ENCODE measurements at regions not wholly inside any gene's neighbourhood (a gene's known extent, or its start where the extent isn't known, plus 50 kb on each side); places are given as distances from the start of the nearest gene placed in this dataset.

DNA sequence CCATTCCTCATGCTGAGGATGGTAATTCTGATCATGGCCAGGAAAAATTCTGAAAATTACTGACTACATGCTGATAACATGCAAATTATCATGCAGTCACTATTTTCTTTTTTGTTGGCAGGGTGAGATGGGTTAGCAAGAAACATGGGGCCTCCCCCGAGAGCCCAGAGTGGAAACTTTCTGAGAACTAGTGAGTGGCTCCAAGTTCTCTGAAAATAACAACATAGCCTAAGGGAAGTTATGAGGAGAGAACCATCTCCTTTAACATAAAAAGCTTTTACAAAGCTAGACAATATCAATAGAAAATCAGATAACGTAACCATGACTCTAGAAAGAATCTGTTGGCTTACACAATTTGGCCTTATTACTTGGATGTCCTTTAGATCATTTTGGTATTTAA lies 254.2 kb downstream of the PLOD2 start:
- WGBS = 87% methylated on average over 2 of the region's 2 CpGs
- TF ChIP-seq GABPA (IDR thresholded peaks at IDR 0.05 in 1 of 2, conservative IDR thresholded peaks at IDR 0.05 in 1 of 2) = no peak
- TF ChIP-seq, protein P1, sequence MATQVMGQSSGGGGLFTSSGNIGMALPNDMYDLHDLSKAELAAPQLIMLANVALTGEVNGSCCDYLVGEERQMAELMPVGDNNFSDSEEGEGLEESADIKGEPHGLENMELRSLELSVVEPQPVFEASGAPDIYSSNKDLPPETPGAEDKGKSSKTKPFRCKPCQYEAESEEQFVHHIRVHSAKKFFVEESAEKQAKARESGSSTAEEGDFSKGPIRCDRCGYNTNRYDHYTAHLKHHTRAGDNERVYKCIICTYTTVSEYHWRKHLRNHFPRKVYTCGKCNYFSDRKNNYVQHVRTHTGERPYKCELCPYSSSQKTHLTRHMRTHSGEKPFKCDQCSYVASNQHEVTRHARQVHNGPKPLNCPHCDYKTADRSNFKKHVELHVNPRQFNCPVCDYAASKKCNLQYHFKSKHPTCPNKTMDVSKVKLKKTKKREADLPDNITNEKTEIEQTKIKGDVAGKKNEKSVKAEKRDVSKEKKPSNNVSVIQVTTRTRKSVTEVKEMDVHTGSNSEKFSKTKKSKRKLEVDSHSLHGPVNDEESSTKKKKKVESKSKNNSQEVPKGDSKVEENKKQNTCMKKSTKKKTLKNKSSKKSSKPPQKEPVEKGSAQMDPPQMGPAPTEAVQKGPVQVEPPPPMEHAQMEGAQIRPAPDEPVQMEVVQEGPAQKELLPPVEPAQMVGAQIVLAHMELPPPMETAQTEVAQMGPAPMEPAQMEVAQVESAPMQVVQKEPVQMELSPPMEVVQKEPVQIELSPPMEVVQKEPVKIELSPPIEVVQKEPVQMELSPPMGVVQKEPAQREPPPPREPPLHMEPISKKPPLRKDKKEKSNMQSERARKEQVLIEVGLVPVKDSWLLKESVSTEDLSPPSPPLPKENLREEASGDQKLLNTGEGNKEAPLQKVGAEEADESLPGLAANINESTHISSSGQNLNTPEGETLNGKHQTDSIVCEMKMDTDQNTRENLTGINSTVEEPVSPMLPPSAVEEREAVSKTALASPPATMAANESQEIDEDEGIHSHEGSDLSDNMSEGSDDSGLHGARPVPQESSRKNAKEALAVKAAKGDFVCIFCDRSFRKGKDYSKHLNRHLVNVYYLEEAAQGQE (IDR thresholded peaks at IDR 0.05) = no peak
- TF ChIP-seq, protein P2, sequence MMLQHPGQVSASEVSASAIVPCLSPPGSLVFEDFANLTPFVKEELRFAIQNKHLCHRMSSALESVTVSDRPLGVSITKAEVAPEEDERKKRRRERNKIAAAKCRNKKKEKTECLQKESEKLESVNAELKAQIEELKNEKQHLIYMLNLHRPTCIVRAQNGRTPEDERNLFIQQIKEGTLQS (IDR thresholded peaks at IDR 0.05) = no peak
- TF ChIP-seq, protein P3, sequence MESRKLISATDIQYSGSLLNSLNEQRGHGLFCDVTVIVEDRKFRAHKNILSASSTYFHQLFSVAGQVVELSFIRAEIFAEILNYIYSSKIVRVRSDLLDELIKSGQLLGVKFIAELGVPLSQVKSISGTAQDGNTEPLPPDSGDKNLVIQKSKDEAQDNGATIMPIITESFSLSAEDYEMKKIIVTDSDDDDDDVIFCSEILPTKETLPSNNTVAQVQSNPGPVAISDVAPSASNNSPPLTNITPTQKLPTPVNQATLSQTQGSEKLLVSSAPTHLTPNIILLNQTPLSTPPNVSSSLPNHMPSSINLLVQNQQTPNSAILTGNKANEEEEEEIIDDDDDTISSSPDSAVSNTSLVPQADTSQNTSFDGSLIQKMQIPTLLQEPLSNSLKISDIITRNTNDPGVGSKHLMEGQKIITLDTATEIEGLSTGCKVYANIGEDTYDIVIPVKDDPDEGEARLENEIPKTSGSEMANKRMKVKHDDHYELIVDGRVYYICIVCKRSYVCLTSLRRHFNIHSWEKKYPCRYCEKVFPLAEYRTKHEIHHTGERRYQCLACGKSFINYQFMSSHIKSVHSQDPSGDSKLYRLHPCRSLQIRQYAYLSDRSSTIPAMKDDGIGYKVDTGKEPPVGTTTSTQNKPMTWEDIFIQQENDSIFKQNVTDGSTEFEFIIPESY (IDR thresholded peaks at IDR 0.05) = no peak
- TF ChIP-seq, protein P4, sequence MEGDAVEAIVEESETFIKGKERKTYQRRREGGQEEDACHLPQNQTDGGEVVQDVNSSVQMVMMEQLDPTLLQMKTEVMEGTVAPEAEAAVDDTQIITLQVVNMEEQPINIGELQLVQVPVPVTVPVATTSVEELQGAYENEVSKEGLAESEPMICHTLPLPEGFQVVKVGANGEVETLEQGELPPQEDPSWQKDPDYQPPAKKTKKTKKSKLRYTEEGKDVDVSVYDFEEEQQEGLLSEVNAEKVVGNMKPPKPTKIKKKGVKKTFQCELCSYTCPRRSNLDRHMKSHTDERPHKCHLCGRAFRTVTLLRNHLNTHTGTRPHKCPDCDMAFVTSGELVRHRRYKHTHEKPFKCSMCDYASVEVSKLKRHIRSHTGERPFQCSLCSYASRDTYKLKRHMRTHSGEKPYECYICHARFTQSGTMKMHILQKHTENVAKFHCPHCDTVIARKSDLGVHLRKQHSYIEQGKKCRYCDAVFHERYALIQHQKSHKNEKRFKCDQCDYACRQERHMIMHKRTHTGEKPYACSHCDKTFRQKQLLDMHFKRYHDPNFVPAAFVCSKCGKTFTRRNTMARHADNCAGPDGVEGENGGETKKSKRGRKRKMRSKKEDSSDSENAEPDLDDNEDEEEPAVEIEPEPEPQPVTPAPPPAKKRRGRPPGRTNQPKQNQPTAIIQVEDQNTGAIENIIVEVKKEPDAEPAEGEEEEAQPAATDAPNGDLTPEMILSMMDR (IDR thresholded peaks at IDR 0.05; ENCODE audit: low read depth, low read length, missing input control) = no peak
- no peak for TF ChIP-seq SP1 (IDR thresholded peaks at IDR 0.05)
- TF ChIP-seq HNF4A (conservative IDR thresholded peaks at IDR 0.05) = no peak
- no peak for TF ChIP-seq FOXA2 (IDR thresholded peaks at IDR 0.05)
- no peak for TF ChIP-seq NR2F2 (IDR thresholded peaks at IDR 0.05)
- TF ChIP-seq HNF4G (IDR thresholded peaks at IDR 0.05) = no peak
- TF ChIP-seq JUND (IDR thresholded peaks at IDR 0.05) = no peak
- no peak for TF ChIP-seq EGR1 (IDR thresholded peaks at IDR 0.05; ENCODE audit: low read depth in 2 of 2)
- no peak for TF ChIP-seq TAF1 (conservative IDR thresholded peaks at IDR 0.05)
- TF ChIP-seq RXRA (IDR thresholded peaks at IDR 0.05) = no peak
- no peak for TF ChIP-seq FOXA1 (IDR thresholded peaks at IDR 0.05)
- no peak for TF ChIP-seq RAD21 (IDR thresholded peaks at IDR 0.05)
- TF ChIP-seq YY1 (IDR thresholded peaks at IDR 0.05) = no peak

DNA sequence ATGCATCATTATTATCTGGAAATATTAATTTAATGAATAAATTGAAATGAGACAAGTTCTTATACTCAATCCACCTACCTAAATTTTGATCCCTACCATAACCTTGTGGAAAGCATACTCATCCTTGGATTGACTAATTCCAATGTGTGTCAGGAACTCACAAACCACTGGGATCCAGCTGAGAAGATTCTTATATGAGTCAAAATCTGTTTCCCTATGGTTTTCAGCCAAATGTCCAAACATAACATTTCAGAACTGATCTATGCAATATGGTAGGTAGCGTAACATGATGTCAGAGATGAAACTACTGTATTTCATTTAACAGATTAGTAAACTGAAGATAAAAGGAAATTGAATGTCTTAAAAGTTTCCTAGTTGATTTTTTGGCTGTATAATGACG lies 250.0 kb downstream of the PLOD2 start:
- Histone ChIP-seq H3K9ac (ENCODE audit: low read depth in 1 of 2, low read length in 2 of 2) (no peak overlapping the region), H3K27me3 (ENCODE audit: control insufficient read depth in 4 of 4, insufficient read depth in 4 of 4, low read length in 3 of 4) (no peaks in the 10 kb centered on the region), H3K4me1 (ENCODE audit: control insufficient read depth in 4 of 4, insufficient read depth in 4 of 4, low read length in 3 of 4) (no peaks in the 10 kb centered on the region), H3K27ac (ENCODE audit: low read depth in 1 of 2, low read length in 2 of 2) (no peak overlapping the region), H3K9me3 (ENCODE audit: control insufficient read depth in 4 of 4, low read length in 3 of 4) (no peaks in the 10 kb centered on the region), H3K36me3 (ENCODE audit: control insufficient read depth in 4 of 4, insufficient read depth in 3 of 4, low read depth in 1 of 4, low read length in 3 of 4) (no peaks in the 10 kb centered on the region), H3K4me3 (ENCODE audit: low read depth in 1 of 3, low read length in 3 of 3) (no peak overlapping the region)
- 63% methylated on average over 2 of the region's 2 CpGs for WGBS
- no peak for TF ChIP-seq RAD21 (IDR thresholded peaks at IDR 0.05)
- TF ChIP-seq, protein P5, sequence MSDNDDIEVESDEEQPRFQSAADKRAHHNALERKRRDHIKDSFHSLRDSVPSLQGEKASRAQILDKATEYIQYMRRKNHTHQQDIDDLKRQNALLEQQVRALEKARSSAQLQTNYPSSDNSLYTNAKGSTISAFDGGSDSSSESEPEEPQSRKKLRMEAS (IDR thresholded peaks at IDR 0.05) = no peak
- DNase-seq (ENCODE audit: low spot score) = no peak

More for the DNA sequence above, 254.2 kb downstream of the PLOD2 start:
- no peak for DNase-seq (ENCODE audit: low spot score)
- Histone ChIP-seq H3K4me1 (ENCODE audit: control insufficient read depth in 4 of 4, insufficient read depth in 4 of 4, low read length in 3 of 4) (no peaks in the 10 kb centered on the region), H3K9me3 (ENCODE audit: control insufficient read depth in 4 of 4, low read length in 3 of 4) (no peaks in the 10 kb centered on the region), H3K4me3 (ENCODE audit: low read depth in 1 of 3, low read length in 3 of 3) (no peak overlapping the region), H3K27ac (ENCODE audit: low read depth in 1 of 2, low read length in 2 of 2) (no peak overlapping the region), H3K9ac (ENCODE audit: low read depth in 1 of 2, low read length in 2 of 2) (no peak overlapping the region), H3K27me3 (ENCODE audit: control insufficient read depth in 4 of 4, insufficient read depth in 4 of 4, low read length in 3 of 4) (no peaks in the 10 kb centered on the region), H3K36me3 (ENCODE audit: control insufficient read depth in 4 of 4, insufficient read depth in 3 of 4, low read depth in 1 of 4, low read length in 3 of 4) (no peaks in the 10 kb centered on the region)
